GM23248 (cell line): ENCODE measurements at regions not wholly inside any gene's neighbourhood (a gene's known extent, or its start where the extent isn't known, plus 50 kb on each side); places are given as distances from the start of the nearest gene placed in this dataset.

Source experiments
- DNase-seq: peaks from one replicate; pipeline ENCODE4 v3.0.0-alpha.2; 2015
- H2AFZ ChIP-seq: fragments of 200-600 bp; sonication (generic); 2 replicates; pipeline ENCODE4 v1.6.1; 2016; ENCODE audit warnings: antibody characterized with exemption
- H3F3A ChIP-seq: fragments of 200-600 bp; sonication (generic); 2 replicates; pipeline ENCODE4 v1.6.1; 2016; ENCODE audit warnings: mild to moderate bottlenecking, antibody characterized with exemption, mixed run types; ENCODE audit not compliant: insufficient read depth
- H3K27ac ChIP-seq: fragments of 200-600 bp; sonication (generic); 2 replicates; pipeline ENCODE4 v1.5.1; 2016; ENCODE audit warnings: mild to moderate bottlenecking
- H3K27me3 ChIP-seq: fragments of 200-600 bp; sonication (generic); replicated peaks from 2 replicates; pipeline ENCODE4 v1.6.1; 2016; ENCODE audit warnings: mild to moderate bottlenecking; ENCODE audit not compliant: insufficient read depth
- H3K36me3 ChIP-seq: fragments of 200-600 bp; sonication (generic); 2 replicates; pipeline ENCODE4 v1.6.1; 2016; ENCODE audit warnings: low read depth, mild to moderate bottlenecking
- H3K4me1 ChIP-seq: fragments of 200-600 bp; sonication (generic); 2 replicates; pipeline ENCODE4 v1.6.1; 2016; ENCODE audit warnings: mild to moderate bottlenecking; ENCODE audit not compliant: insufficient read depth
- H3K4me2 ChIP-seq: fragments of 200-600 bp; sonication (generic); one replicate; pipeline ENCODE4 v1.6.1; 2016; ENCODE audit warnings: mild to moderate bottlenecking; ENCODE audit not compliant: unreplicated experiment
- H3K4me3 ChIP-seq: fragments of 200-600 bp; sonication (generic); 2 replicates; pipeline ENCODE4 v1.5.1; 2016; ENCODE audit warnings: mild to moderate bottlenecking
- H3K79me2 ChIP-seq: fragments of 200-600 bp; sonication (generic); 2 replicates; pipeline ENCODE4 v1.6.1; 2016; ENCODE audit warnings: mild to moderate bottlenecking; ENCODE audit not compliant: insufficient read depth
- H3K9ac ChIP-seq: fragments of 200-600 bp; sonication (generic); 2 replicates; pipeline ENCODE4 v1.6.1; 2016; ENCODE audit warnings: mild to moderate bottlenecking
- H3K9me2 ChIP-seq: fragments of 200-600 bp; sonication (generic); 2 replicates; pipeline ENCODE4 v1.6.1; 2016; ENCODE audit warnings: mixed run types, mild to moderate bottlenecking, moderate library complexity; ENCODE audit not compliant: insufficient read depth
- H3K9me3 ChIP-seq: fragments of 200-600 bp; sonication (generic); one replicate; pipeline ENCODE4 v1.6.1; 2017; ENCODE audit warnings: low read depth
- H4K20me1 ChIP-seq: fragments of 200-600 bp; sonication (generic); 2 replicates; pipeline ENCODE4 v1.6.0; 2016; ENCODE audit not compliant: insufficient read depth
- EZH2 ChIP-seq: fragments of 200-600 bp; sonication (generic); IDR thresholded peaks from 2 replicates; pipeline ENCODE4 v1.6.1; 2018; ENCODE audit warnings: antibody characterized with exemption, mild to moderate bottlenecking; ENCODE audit not compliant: insufficient read depth, poor library complexity, severe bottlenecking
- EZH2phosphoT487 ChIP-seq: fragments of 200-600 bp; sonication (generic); IDR thresholded peaks from 2 replicates; pipeline ENCODE4 v1.6.1; 2018; ENCODE audit warnings: antibody characterized with exemption, moderate library complexity, mild to moderate bottlenecking, low read depth; ENCODE audit not compliant: insufficient read depth
- WGBS, 2 experiments: methylation state at CpG; one replicate each; pipeline ENCODE4 v1.1.6; 2015 to 2017; ENCODE audit warnings: low lambda C conversion rate in 2 of 2, low coverage in 1 of 2; ENCODE audit errors: missing lambda C conversion rate in 2 of 2; 5-methylcytosine and 5-hydroxymethylcytosine counted together
- in situ Hi-C: fragments of 300-500 bp; cut with MboI; formaldehyde crosslinking; loops from 2 replicates; pipeline ENCODE4 v1.15.0; 2020

DNA sequence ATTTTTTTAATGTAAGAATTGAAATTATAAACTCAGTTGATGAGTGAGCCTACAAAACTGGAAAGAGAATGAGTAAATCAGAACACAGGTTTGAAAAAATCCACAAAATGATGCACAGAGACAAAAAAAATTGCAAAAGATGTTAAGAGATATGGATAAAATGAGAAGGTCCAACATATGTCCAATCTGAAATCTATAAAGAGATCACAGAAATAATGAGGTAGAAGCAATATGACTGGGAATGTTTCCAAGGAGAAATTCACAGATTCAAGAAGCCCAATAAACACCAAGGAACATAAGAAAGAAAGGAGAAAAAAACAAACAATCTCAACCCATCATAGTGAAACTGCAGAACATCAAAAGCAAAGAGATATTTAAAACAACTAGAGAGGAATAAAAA is 288.4 kb upstream of the SLC30A5 start:
- no peak overlapping the region for H2AFZ ChIP-seq
- H3K36me3 ChIP-seq, result no peaks in the 10 kb centered on the region
- no peak overlapping the region for H3K27ac ChIP-seq
- no peak for TF ChIP-seq EZH2phosphoT487
- no peaks in the 10 kb centered on the region for H4K20me1 ChIP-seq
- H3F3A ChIP-seq, result no peaks in the 10 kb centered on the region
- no peak for DNase-seq
- no peaks in the 10 kb centered on the region for H3K27me3 ChIP-seq
- H3K4me2 ChIP-seq, result no peak overlapping the region
- H3K4me3 ChIP-seq, result no peak overlapping the region
- in situ Hi-C loops, result no loop called here
- H3K9ac ChIP-seq, result no peak overlapping the region
- H3K9me3 ChIP-seq, result no peaks in the 10 kb centered on the region
- H3K4me1 ChIP-seq, result no peaks in the 10 kb centered on the region
- H3K79me2 ChIP-seq, result no peaks in the 10 kb centered on the region
- no peaks in the 10 kb centered on the region for H3K9me2 ChIP-seq

GRCh38 chr5:68817632-68818031 is 276.2 kb upstream of the SLC30A5 start:
- DNase-seq, result no peak
- 73 to 78% methylated on average over 2 of the region's 2 CpGs for WGBS, 2 experiments
- H3K27ac ChIP-seq, result no peak overlapping the region

GRCh38 chr5:68818057-68818695 is 275.6 kb upstream of the SLC30A5 start:
- H2AFZ ChIP-seq, result peak overlapping the region; percentile 63; the same call in 1 of the 2 replicates
- no peaks in the 10 kb centered on the region for H3K79me2 ChIP-seq
- no peak overlapping the region for H3K27ac ChIP-seq
- H3K4me1 ChIP-seq, result no peaks in the 10 kb centered on the region
- H4K20me1 ChIP-seq, result no peaks in the 10 kb centered on the region
- H3K4me2 ChIP-seq, result no peak overlapping the region
- H3K4me3 ChIP-seq, result no peak overlapping the region
- WGBS, 2 experiments, result 18 to 21% methylated on average over 11 of the region's 11 CpGs
- in situ Hi-C loops, result no loop called here
- no peaks in the 10 kb centered on the region for H3K9me3 ChIP-seq
- H3K27me3 ChIP-seq, result no peaks in the 10 kb centered on the region
- no peak for TF ChIP-seq EZH2
- TF ChIP-seq EZH2phosphoT487, result no peak
- H3K36me3 ChIP-seq, result no peaks in the 10 kb centered on the region
- H3F3A ChIP-seq, result no peaks in the 10 kb centered on the region
- peak; percentile 49 for DNase-seq
- no peaks in the 10 kb centered on the region for H3K9me2 ChIP-seq
- H3K9ac ChIP-seq, result no peak overlapping the region

More at GRCh38 chr5:68817632-68818031, 276.2 kb upstream of the SLC30A5 start:
- TF ChIP-seq EZH2 (no peak), EZH2phosphoT487 (no peak)
- Histone ChIP-seq H3K9me3 (no peaks in the 10 kb centered on the region), H2AFZ (no peak overlapping the region), H3K9me2 (no peaks in the 10 kb centered on the region), H3K4me2 (no peak overlapping the region), H3F3A (no peaks in the 10 kb centered on the region), H3K4me1 (no peaks in the 10 kb centered on the region), H3K79me2 (no peaks in the 10 kb centered on the region), H3K4me3 (no peak overlapping the region), H3K36me3 (no peaks in the 10 kb centered on the region), H4K20me1 (no peaks in the 10 kb centered on the region), H3K27me3 (no peaks in the 10 kb centered on the region), H3K9ac (no peak overlapping the region)
- in situ Hi-C loops, result no loop called here

GRCh38 chr5:68818870-68819269 is 274.9 kb upstream of the SLC30A5 start:
- Histone ChIP-seq H4K20me1 (no peaks in the 10 kb centered on the region), H3K27me3 (no peaks in the 10 kb centered on the region), H3K4me1 (no peaks in the 10 kb centered on the region), H2AFZ (no peak overlapping the region), H3K9me2 (no peaks in the 10 kb centered on the region), H3F3A (no peaks in the 10 kb centered on the region), H3K9ac (no peak overlapping the region), H3K9me3 (no peaks in the 10 kb centered on the region), H3K79me2 (no peaks in the 10 kb centered on the region), H3K4me2 (no peak overlapping the region), H3K36me3 (no peaks in the 10 kb centered on the region), H3K27ac (no peak overlapping the region), H3K4me3 (no peak overlapping the region)
- DNase-seq, result no peak
- 56 to 62% methylated on average over 3 of the region's 3 CpGs for WGBS, 2 experiments
- in situ Hi-C loops, result no loop called here
- no peak for TF ChIP-seq EZH2
- TF ChIP-seq EZH2phosphoT487, result no peak

DNA sequence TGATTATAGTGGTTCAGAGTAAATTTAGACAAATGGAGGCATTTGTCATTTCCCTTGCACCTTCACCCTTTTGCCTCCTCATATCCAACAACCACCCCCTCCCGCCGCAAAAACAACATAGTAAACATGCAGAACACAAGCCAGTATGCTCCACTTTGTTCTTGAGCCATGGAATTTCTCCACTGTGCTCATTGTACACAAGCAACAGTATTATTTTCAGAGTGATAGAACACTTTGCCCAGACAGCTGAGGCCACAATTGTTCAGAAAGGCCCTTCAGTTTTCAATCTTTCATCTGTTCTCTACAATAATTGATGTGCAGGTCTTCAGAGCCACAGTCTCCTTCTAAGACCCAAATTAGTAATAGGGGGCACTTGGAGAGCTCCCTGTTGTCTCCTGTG is 272.8 kb upstream of the SLC30A5 start:
- no peak for TF ChIP-seq EZH2phosphoT487
- no peak for TF ChIP-seq EZH2
- no peaks in the 10 kb centered on the region for H3K9me3 ChIP-seq
- H2AFZ ChIP-seq, result no peak overlapping the region
- no peaks in the 10 kb centered on the region for H3K79me2 ChIP-seq
- H4K20me1 ChIP-seq, result no peaks in the 10 kb centered on the region
- no peak overlapping the region for H3K27ac ChIP-seq
- WGBS, 2 experiments, result 27 to 50% methylated on average over 2 of the region's 2 CpGs
- H3F3A ChIP-seq, result no peaks in the 10 kb centered on the region
- no peaks in the 10 kb centered on the region for H3K9me2 ChIP-seq
- H3K4me2 ChIP-seq, result no peak overlapping the region
- DNase-seq, result no peak
- no peaks in the 10 kb centered on the region for H3K27me3 ChIP-seq
- in situ Hi-C loops, result no loop called here
- H3K4me3 ChIP-seq, result no peak overlapping the region
- H3K36me3 ChIP-seq, result no peaks in the 10 kb centered on the region
- no peak overlapping the region for H3K9ac ChIP-seq
- no peaks in the 10 kb centered on the region for H3K4me1 ChIP-seq
